ENCODE measurements at regions not wholly inside any gene's neighbourhood (a gene's known extent, or its start where the extent isn't known, plus 50 kb on each side); places are given as distances from the start of the nearest gene placed in this dataset.

DNA sequence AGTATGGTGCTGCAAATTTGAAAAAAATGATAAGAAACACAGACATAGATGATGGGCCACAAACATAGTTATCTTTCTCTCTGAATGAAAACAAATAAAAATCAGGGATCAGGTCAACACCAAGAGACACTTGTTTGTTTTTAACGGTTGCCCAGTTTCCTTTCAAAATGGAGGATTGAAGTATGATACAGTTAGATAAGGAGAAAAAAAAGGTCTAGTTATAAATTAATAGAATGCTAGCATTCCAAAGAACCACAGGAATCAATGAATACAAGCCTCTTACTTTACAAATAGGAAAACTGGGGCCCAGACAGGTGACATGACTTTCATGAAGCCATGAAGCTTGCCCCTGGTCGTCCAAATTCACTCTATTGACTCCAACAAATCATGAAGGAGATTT is 305.1 kb downstream of the ZNF621 start:
- TF ChIP-seq, protein P1, sequence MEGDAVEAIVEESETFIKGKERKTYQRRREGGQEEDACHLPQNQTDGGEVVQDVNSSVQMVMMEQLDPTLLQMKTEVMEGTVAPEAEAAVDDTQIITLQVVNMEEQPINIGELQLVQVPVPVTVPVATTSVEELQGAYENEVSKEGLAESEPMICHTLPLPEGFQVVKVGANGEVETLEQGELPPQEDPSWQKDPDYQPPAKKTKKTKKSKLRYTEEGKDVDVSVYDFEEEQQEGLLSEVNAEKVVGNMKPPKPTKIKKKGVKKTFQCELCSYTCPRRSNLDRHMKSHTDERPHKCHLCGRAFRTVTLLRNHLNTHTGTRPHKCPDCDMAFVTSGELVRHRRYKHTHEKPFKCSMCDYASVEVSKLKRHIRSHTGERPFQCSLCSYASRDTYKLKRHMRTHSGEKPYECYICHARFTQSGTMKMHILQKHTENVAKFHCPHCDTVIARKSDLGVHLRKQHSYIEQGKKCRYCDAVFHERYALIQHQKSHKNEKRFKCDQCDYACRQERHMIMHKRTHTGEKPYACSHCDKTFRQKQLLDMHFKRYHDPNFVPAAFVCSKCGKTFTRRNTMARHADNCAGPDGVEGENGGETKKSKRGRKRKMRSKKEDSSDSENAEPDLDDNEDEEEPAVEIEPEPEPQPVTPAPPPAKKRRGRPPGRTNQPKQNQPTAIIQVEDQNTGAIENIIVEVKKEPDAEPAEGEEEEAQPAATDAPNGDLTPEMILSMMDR (conservative IDR thresholded peaks at IDR 0.05 in 1 of 2, IDR thresholded peaks at IDR 0.05 in 1 of 2; ENCODE audit: low read depth in 1 of 2, low read length in 2 of 2): no peak
- no peak for TF ChIP-seq EZH2 (IDR thresholded peaks at IDR 0.05; ENCODE audit: low read length, missing control alignments)

All from fibroblast of lung (primary cell).